Thyroid gland (tissue), 4 donors: ENCODE measurements at regions not wholly inside any gene's neighbourhood (a gene's known extent, or its start where the extent isn't known, plus 50 kb on each side); places are given as distances from the start of the nearest gene placed in this dataset.
A peak's percentile ranks its signal among the peaks of the same experiment; 100 is the strongest.
"Not testable (repeated sequence)": the region's sequence is repeated elsewhere in the genome, so short reads cannot be mapped to it uniquely, and the experiment has no call there.

ENCODE experiments used
- DNase-seq, 2 donors: peaks; one replicate each; pipeline ENCODE4 v3.0.0-alpha.2; 2019
- H3K27ac ChIP-seq, 3 donors: fragments of 200-600 bp; sonication (generic); 1 replicate in 2 of 3; 2 replicates in 1 of 3; pipeline ENCODE4 v1.5.1; 2016 to 2019; ENCODE audit warnings: mild to moderate bottlenecking in 1 of 3, moderate library complexity in 1 of 3
- H3K27me3 ChIP-seq: fragments of 200-600 bp; sonication (generic); one replicate; pipeline ENCODE4 v1.5.1; 2019
- H3K36me3 ChIP-seq, 2 donors: fragments of 200-600 bp; sonication (generic); one replicate each; pipeline ENCODE4 v1.5.1; 2016 to 2019
- H3K4me1 ChIP-seq, 2 donors: fragments of 200-600 bp; sonication (generic); one replicate each; pipeline ENCODE4 v1.5.1; 2017 to 2019
- H3K4me3 ChIP-seq, 3 donors: fragments of 200-600 bp; sonication (generic); replicated peaks in 1 of 3; 1 replicate in 2 of 3; 2 replicates in 1 of 3; pipeline ENCODE4 v1.5.1; 2016; ENCODE audit warnings: mild to moderate bottlenecking in 1 of 3
- H3K9me3 ChIP-seq: fragments of 200-600 bp; sonication (generic); one replicate; pipeline ENCODE4 v1.5.1; 2017
- POLR2A ChIP-seq, 2 donors: fragments of 450-650 bp; IDR thresholded peaks; one replicate each; pipeline ENCODE4 v1.6.1; 2017; ENCODE audit warnings: antibody characterized with exemption in 2 of 2, mild to moderate bottlenecking in 2 of 2, moderate library complexity in 1 of 2
- WGBS, 2 donors: methylation state at CpG; one replicate each; pipeline ENCODE4 v1.1.5; 2017; 5-methylcytosine and 5-hydroxymethylcytosine counted together
- intact Hi-C: fragments of 100-400 bp; cut with DNase I; formaldehyde crosslinking; loops from one replicate; pipeline ENCODE4 v1.15.1; 2023
- TF ChIP-seq, protein P1 (sequence below), 6 experiments: fragments of 200-600 bp in 3 of 6; fragments of 450-650 bp in 3 of 6; sonication (generic) in 3 of 6; IDR thresholded peaks; one replicate each; pipeline ENCODE4 v1.5.1; 2016 to 2019; ENCODE audit warnings: antibody characterized with exemption in 6 of 6, mild to moderate bottlenecking in 2 of 6, inconsistent platforms in 1 of 6, moderate library complexity in 1 of 6

DNA sequence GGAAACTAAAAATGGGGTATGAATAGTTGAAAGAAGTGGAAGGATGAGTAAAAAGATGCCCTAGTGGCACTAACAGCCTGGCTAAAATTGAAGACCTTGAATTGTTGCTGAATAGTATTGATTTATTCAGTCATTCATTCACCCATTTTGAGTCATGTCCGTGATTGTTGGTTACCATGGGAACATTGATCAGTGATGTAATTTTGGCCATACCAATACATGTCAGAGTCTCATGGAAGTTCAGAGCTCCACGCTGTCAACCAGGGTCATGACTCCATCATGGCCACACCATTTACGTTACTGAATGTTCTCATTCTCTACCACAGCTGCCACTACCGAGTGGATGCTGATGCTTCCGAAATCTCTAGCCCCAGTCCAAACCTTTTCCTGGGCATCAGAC, 62.5 kb upstream of the FOXE1 start:
- Histone ChIP-seq H3K36me3 (no peaks in the 10 kb centered on the region), H3K4me1 (peaks cover 29 to 63% of the 10 kb centered on the region in 2 donors), H3K9me3 (no peaks in the 10 kb centered on the region), H3K27ac (peak overlapping the region in 1 of 3 donors; percentile 10), H3K4me3 (no peak overlapping the region), H3K27me3 (no peaks in the 10 kb centered on the region)
- WGBS, 2 donors, result 94% methylated on average over 5 of the region's 5 CpGs
- no peak for DNase-seq
- TF ChIP-seq POLR2A (IDR thresholded peaks at IDR 0.05), result no peak
- TF ChIP-seq, protein P1, sequence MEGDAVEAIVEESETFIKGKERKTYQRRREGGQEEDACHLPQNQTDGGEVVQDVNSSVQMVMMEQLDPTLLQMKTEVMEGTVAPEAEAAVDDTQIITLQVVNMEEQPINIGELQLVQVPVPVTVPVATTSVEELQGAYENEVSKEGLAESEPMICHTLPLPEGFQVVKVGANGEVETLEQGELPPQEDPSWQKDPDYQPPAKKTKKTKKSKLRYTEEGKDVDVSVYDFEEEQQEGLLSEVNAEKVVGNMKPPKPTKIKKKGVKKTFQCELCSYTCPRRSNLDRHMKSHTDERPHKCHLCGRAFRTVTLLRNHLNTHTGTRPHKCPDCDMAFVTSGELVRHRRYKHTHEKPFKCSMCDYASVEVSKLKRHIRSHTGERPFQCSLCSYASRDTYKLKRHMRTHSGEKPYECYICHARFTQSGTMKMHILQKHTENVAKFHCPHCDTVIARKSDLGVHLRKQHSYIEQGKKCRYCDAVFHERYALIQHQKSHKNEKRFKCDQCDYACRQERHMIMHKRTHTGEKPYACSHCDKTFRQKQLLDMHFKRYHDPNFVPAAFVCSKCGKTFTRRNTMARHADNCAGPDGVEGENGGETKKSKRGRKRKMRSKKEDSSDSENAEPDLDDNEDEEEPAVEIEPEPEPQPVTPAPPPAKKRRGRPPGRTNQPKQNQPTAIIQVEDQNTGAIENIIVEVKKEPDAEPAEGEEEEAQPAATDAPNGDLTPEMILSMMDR (IDR thresholded peaks at IDR 0.05), result no peak
- intact Hi-C loops, result no loop called here

DNA sequence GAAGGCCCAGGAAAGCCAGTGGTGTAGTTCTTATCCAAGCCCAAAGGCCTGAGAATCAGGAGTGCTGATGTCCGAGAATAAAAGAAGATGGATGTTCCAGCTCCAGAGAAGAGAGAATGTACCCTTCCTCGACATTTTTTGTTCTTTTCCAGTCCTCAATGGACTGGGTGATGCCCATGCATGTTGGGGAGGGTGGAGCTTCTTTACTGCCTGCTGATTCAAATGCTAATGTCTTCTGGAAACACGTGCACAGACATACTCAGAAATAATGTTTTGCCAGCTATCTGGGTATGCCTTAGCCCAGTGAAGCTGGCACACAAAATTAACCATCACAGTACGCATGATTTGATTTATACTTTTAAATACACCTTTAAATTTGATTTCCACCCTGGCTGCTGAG, 61.5 kb upstream of the FOXE1 start:
- 82 to 83% methylated on average over 4 of the region's 4 CpGs for WGBS, 2 donors
- Histone ChIP-seq H3K36me3 (no peaks in the 10 kb centered on the region), H3K4me3 (no peak overlapping the region), H3K27ac (no peak overlapping the region), H3K4me1 (peaks cover 31 to 63% of the 10 kb centered on the region in 2 donors), H3K27me3 (no peaks in the 10 kb centered on the region), H3K9me3 (no peaks in the 10 kb centered on the region)
- intact Hi-C loops, result no loop called here
- DNase-seq, result no peak
- TF ChIP-seq, protein P1 (IDR thresholded peaks at IDR 0.05), result no peak
- no peak for TF ChIP-seq POLR2A (IDR thresholded peaks at IDR 0.05)

DNA sequence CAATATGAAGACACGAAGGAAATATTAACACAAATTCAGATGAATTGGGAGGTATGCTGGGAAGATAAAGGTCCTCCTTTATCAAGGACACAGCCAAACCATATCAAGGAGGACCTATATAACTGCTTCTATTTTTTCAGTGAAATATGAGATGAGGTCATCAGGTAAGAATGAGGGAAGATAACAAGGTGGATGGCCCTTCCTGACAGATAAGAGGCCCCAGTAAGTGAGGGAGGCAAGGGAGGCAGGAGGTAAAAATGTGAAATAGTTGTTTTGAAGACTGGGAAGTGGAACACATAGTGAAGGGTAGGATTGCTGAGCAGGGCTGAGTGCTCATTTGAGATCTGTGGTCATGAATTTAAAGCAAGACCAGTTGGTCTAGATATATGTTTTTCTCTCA, 60.0 kb upstream of the FOXE1 start:
- no peaks in the 10 kb centered on the region for H3K27me3 ChIP-seq
- no peak for TF ChIP-seq POLR2A (IDR thresholded peaks at IDR 0.05)
- TF ChIP-seq, protein P1 (IDR thresholded peaks at IDR 0.05), result no peak
- intact Hi-C loops, result no loop called here
- no peaks in the 10 kb centered on the region for H3K36me3 ChIP-seq
- H3K4me1 ChIP-seq, result peaks cover 23 to 57% of the 10 kb centered on the region in 2 donors
- 86 to 96% methylated on average over 1 of the region's 1 CpG for WGBS, 2 donors
- no peak for DNase-seq
- no peak overlapping the region for H3K4me3 ChIP-seq
- peak overlapping the region in 2 of 3 donors; percentile 52 to 59 for H3K27ac ChIP-seq
- H3K9me3 ChIP-seq, result no peaks in the 10 kb centered on the region

DNA sequence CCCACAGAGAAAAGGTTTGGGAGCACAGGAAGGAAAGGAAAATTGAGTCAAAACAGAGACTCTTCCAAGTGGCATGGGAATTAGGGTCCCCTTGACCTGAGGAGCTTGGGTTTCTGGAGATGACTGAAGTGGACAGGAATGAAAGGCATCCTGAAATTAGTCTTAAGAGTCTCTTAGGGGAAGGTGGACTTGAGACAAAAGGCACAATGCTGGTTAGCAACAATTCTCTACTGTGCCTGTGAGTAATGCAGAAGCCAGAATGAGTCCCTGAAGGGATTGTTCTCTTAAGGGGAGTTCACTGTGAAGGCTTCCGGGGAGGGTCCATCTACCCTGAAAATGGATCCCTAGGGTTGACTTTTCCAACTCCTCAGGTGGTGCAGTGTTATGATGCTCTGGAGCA, 58.4 kb upstream of the FOXE1 start:
- 55 to 71% methylated on average over 1 of the region's 1 CpG for WGBS, 2 donors
- TF ChIP-seq POLR2A (IDR thresholded peaks at IDR 0.05), result no peak
- TF ChIP-seq, protein P1 (IDR thresholded peaks at IDR 0.05), result no peak
- Histone ChIP-seq H3K4me3 (no peak overlapping the region), H3K36me3 (no peaks in the 10 kb centered on the region), H3K27ac (peak overlapping the region in 2 of 3 donors; percentile 52 to 59), H3K9me3 (no peaks in the 10 kb centered on the region), H3K27me3 (no peaks in the 10 kb centered on the region), H3K4me1 (peaks cover 17 to 41% of the 10 kb centered on the region in 2 donors)
- intact Hi-C loops, result no loop called here
- DNase-seq, result no peak

DNA sequence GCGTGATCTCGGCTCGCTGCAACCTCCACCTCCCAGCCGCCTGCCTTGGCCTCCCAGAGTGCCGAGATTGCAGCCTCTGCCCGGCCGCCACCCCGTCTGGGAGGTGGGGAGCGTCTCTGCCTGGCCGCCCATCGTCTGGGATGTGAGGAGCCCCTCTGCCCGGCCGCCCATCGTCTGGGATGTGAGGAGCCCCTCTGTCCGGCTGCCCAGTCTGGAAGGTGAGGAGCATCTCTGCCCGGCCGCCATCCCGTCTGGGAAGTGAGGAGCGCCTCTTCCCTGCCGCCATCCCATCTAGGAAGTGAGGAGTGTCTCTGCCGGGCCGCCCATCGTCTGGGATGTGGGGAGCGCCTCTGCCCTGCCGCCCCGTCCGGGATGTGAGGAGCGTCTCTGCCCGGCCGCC, 56.9 kb upstream of the FOXE1 start:
- H3K4me3 ChIP-seq, DNase-seq, H3K27me3 ChIP-seq, H3K9me3 ChIP-seq, H3K36me3 ChIP-seq, intact Hi-C loops: not testable (repeated sequence)
- Histone ChIP-seq H3K27ac (peak overlapping the region in 1 of 3 donors; percentile 59), H3K4me1 (peaks cover 18 to 40% of the 10 kb centered on the region in 2 donors)
- 95 to 96% methylated on average over 10 to 15 of the region's 30 CpGs for WGBS, 2 donors

DNA sequence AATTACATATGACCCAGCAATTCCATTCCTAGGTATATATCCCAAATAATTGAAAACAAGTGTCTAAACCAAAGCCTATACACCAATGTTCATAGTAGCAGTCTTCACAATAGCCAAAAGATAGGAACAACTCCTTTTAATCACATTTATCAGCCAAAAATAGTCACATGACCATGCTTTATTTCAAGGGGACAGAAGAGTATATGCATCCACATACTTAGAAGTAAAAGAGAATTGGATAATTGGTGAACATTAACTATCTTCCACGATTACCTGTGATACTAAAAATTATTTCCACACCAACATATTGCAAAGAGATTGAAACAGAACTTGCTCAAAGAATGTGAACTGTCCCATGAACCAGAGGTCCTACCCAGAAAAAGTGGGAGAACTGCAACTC, 51.8 kb upstream of the FOXE1 start:
- no peak for DNase-seq
- intact Hi-C loops, result no loop called here
- Histone ChIP-seq H3K36me3 (no peaks in the 10 kb centered on the region), H3K27ac (peak overlapping the region in 1 of 3 donors; percentile 69), H3K9me3 (no peaks in the 10 kb centered on the region), H3K4me3 (no peak overlapping the region), H3K4me1 (peaks cover 23 to 27% of the 10 kb centered on the region in 2 donors), H3K27me3 (no peaks in the 10 kb centered on the region)
- TF ChIP-seq, protein P1 (IDR thresholded peaks at IDR 0.05), result no peak
- TF ChIP-seq POLR2A (IDR thresholded peaks at IDR 0.05), result no peak
- WGBS, 2 donors, result 78 to 85% methylated on average over 1 of the region's 1 CpG
